ENCODE measurements at regions not wholly inside any gene's neighbourhood (a gene's known extent, or its start where the extent isn't known, plus 50 kb on each side); places are given as distances from the start of the nearest gene placed in this dataset.

DNA sequence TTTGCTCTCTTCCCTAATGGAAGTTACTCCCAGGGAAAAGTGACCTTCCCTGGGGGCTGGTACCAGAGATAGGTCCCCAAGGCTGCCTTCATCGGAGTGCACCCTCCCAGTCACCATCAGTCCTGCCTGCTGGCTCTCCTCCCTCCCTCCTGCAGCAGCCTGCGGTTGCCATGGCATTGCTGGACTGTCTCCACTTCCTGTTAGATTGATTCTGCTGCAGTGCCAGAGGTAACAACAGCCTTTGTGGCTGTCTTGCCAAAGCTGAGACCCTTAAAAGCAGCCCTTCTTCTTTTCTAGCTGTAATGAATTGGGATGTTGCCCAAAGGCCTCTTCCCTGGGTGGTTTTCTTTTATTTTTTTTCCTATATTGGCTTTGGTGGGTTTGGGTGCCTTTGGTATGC lies 78.1 kb upstream of the PRLR start:
- FAIRE-seq, result no peak
- DNase-seq (ENCODE audit: extremely low read depth in 1 of 4, low spot score in 3 of 4), result no peak
- no peaks in the 10 kb centered on the region for H3K79me2 ChIP-seq (ENCODE audit: control insufficient read depth, insufficient read depth, low read length)
- BruUV-seq (replicated peaks), result no TSS peak
- ChIA-PET POLR2A (no interaction called here), CTCF (ENCODE audit: low intra/inter-chr PET ratio) (no interaction called here)
- 0% methylated on average over 2 of the region's 2 CpGs for WGBS (ENCODE audit: insufficient coverage, low coverage, missing lambda C conversion rate)
- H3K27me3 ChIP-seq (ENCODE audit: control insufficient read depth in 2 of 2, insufficient read depth in 2 of 2, low read length in 2 of 2), result no peaks in the 10 kb centered on the region
- in situ Hi-C loops (cut with MboI), result no loop called here
- H3K9me3 ChIP-seq (replicated peaks; ENCODE audit: control insufficient read depth, insufficient read depth, low read depth, low read length), result no peaks in the 10 kb centered on the region; the same call in 1 of the 2 replicates
- no peaks in the 10 kb centered on the region for H3K9me1 ChIP-seq (ENCODE audit: control insufficient read depth, insufficient read depth, low read length)
- no peak for ATAC-seq
- intact Hi-C loops (cut with micrococcal nuclease), result no loop called here
- TF ChIP-seq, protein P1, sequence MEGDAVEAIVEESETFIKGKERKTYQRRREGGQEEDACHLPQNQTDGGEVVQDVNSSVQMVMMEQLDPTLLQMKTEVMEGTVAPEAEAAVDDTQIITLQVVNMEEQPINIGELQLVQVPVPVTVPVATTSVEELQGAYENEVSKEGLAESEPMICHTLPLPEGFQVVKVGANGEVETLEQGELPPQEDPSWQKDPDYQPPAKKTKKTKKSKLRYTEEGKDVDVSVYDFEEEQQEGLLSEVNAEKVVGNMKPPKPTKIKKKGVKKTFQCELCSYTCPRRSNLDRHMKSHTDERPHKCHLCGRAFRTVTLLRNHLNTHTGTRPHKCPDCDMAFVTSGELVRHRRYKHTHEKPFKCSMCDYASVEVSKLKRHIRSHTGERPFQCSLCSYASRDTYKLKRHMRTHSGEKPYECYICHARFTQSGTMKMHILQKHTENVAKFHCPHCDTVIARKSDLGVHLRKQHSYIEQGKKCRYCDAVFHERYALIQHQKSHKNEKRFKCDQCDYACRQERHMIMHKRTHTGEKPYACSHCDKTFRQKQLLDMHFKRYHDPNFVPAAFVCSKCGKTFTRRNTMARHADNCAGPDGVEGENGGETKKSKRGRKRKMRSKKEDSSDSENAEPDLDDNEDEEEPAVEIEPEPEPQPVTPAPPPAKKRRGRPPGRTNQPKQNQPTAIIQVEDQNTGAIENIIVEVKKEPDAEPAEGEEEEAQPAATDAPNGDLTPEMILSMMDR (IDR thresholded peaks at IDR 0.05 in 2 of 3, conservative IDR thresholded peaks at IDR 0.05 in 1 of 3; ENCODE audit: insufficient read depth in 2 of 3, low read depth in 1 of 3, low read length in 3 of 3), result no peak
- TF ChIP-seq SMAD4 (CRISPR knock-in tag; conservative IDR thresholded peaks at IDR 0.05) (no peak), IRF2 (CRISPR knock-in tag; IDR thresholded peaks at IDR 0.05) (no peak), ETV1 (tag; conservative IDR thresholded peaks at IDR 0.05; ENCODE audit: low read depth) (no peak), ZNF197 (CRISPR knock-in tag; IDR thresholded peaks at IDR 0.05; ENCODE audit: low read depth) (no peak)
- TF ChIP-seq, protein P2, sequence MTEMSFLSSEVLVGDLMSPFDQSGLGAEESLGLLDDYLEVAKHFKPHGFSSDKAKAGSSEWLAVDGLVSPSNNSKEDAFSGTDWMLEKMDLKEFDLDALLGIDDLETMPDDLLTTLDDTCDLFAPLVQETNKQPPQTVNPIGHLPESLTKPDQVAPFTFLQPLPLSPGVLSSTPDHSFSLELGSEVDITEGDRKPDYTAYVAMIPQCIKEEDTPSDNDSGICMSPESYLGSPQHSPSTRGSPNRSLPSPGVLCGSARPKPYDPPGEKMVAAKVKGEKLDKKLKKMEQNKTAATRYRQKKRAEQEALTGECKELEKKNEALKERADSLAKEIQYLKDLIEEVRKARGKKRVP (CRISPR knock-in tag; IDR thresholded peaks at IDR 0.05), result no peak
- TF ChIP-seq, protein P3, sequence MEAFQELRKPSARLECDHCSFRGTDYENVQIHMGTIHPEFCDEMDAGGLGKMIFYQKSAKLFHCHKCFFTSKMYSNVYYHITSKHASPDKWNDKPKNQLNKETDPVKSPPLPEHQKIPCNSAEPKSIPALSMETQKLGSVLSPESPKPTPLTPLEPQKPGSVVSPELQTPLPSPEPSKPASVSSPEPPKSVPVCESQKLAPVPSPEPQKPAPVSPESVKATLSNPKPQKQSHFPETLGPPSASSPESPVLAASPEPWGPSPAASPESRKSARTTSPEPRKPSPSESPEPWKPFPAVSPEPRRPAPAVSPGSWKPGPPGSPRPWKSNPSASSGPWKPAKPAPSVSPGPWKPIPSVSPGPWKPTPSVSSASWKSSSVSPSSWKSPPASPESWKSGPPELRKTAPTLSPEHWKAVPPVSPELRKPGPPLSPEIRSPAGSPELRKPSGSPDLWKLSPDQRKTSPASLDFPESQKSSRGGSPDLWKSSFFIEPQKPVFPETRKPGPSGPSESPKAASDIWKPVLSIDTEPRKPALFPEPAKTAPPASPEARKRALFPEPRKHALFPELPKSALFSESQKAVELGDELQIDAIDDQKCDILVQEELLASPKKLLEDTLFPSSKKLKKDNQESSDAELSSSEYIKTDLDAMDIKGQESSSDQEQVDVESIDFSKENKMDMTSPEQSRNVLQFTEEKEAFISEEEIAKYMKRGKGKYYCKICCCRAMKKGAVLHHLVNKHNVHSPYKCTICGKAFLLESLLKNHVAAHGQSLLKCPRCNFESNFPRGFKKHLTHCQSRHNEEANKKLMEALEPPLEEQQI (IDR thresholded peaks at IDR 0.05), result no peak
- H3K27ac ChIP-seq (ENCODE audit: extremely low read depth, low read depth, low read length), result no peak overlapping the region
- H3K9ac ChIP-seq (ENCODE audit: insufficient read depth in 1 of 2, low read depth in 2 of 2, low read length in 2 of 2), result no peak overlapping the region
- no peaks in the 10 kb centered on the region for H4K20me1 ChIP-seq (replicated peaks; ENCODE audit: control insufficient read depth, insufficient read depth, low read length)
- H2AFZ ChIP-seq (ENCODE audit: low read depth, low read length), result no peak overlapping the region
- no peaks in the 10 kb centered on the region for H3K36me3 ChIP-seq (ENCODE audit: control insufficient read depth, insufficient read depth, low read length)
- H3K4me2 ChIP-seq (ENCODE audit: insufficient read depth, low read length), result no peak overlapping the region
- H3K4me1 ChIP-seq (replicated peaks in 1 of 2; ENCODE audit: control insufficient read depth in 2 of 2, insufficient read depth in 2 of 2, low read length in 2 of 2), result no peaks in the 10 kb centered on the region
- no peak overlapping the region for H3K4me3 ChIP-seq
